Bronchial epithelial cell (primary cell): ENCODE measurements at regions not wholly inside any gene's neighbourhood (a gene's known extent, or its start where the extent isn't known, plus 50 kb on each side); places are given as distances from the start of the nearest gene placed in this dataset.
A peak's percentile ranks its signal among the peaks of the same experiment; 100 is the strongest.

Experiments used
- DNase-seq: peaks from one replicate; pipeline ENCODE4 v3.0.0-alpha.2; 2010; ENCODE audit warnings: low read depth
- FAIRE-seq: peaks from 2 replicates; lab custom pipeline; 2011; peaks lifted over from hg19 to GRCh38; lab: Jason Lieb, UNC
- H3K27me3 ChIP-seq: 2 replicates; pipeline ENCODE4 v1.5.1; 2011; ENCODE audit warnings: low read length; ENCODE audit not compliant: control insufficient read depth, insufficient read depth
- H3K36me3 ChIP-seq: 2 replicates; pipeline ENCODE4 v1.5.1; 2011; ENCODE audit warnings: low read length; ENCODE audit not compliant: control insufficient read depth, insufficient read depth
- H3K4me3 ChIP-seq: 2 replicates; pipeline ENCODE4 v1.5.1; 2011; ENCODE audit warnings: mild to moderate bottlenecking, low read depth, low read length, control low read depth
- TF ChIP-seq, protein P1 (sequence below): IDR thresholded peaks from 2 replicates; pipeline ENCODE4 v1.5.1; 2011; ENCODE audit warnings: mild to moderate bottlenecking, moderate library complexity, low read length, control low read depth, inconsistent platforms; ENCODE audit not compliant: insufficient read depth, severe bottlenecking

DNA sequence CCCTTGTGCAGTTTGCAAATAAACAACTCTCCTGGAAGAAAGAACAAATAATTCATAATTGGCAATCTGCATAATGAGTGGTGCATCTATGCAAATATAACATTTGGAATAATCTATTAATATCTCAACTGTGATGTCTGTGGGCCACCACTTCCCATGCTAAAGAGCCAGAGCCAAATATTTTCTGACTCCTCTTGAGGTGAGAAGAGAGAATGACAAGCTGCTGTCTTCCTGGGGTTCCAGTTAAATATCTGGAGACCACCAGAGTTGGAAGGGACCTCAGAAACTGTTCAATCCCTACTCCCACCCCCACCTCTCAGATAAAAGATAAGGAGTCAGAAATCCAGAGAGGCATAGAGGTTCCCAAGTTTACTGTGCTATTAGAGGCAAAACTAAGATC, 241.0 kb upstream of the SLC14A2 start:
- FAIRE-seq = no peak
- no peaks in the 10 kb centered on the region for H3K27me3 ChIP-seq
- H3K36me3 ChIP-seq = no peaks in the 10 kb centered on the region

DNA sequence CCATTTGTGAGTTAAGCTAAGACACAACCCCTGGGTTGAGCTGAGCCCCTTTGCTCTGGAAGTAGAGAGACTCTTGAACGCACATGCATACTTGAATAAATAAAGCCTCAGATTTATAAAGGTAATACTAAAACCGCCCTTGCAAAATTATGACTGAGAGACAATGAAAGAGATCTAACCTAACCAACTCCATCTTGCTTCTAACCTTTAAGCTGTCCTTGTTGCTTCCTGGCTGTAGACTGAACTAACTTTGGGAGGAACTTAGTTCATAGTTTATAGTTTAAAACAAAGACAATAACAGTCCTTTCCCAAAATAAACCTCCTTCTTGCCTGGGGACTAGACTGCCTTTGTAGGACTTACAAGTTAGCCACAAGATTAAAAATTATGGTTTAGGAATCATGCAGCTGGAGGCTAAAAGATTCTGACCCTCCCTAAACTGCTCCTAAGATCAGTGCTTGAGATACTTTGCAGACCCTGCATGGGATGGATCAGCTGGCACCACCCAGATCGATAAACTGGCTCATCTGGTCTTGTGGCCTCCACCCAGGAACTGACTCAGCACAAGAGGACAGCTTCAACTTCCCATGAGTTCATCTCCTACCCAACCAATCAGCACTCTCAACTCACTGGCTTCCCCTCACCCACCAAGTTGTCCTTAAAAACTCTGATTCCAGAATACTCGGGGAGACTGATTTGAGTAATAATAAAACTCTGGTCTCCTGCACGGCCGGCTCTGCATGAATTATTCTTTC, 240.2 kb upstream of the SLC14A2 start:
- DNase-seq (peak; percentile 48), FAIRE-seq (no peak)
- H3K36me3 ChIP-seq = no peaks in the 10 kb centered on the region
- no peaks in the 10 kb centered on the region for H3K27me3 ChIP-seq
- H3K4me3 ChIP-seq = no peak overlapping the region
- TF ChIP-seq, protein P1, sequence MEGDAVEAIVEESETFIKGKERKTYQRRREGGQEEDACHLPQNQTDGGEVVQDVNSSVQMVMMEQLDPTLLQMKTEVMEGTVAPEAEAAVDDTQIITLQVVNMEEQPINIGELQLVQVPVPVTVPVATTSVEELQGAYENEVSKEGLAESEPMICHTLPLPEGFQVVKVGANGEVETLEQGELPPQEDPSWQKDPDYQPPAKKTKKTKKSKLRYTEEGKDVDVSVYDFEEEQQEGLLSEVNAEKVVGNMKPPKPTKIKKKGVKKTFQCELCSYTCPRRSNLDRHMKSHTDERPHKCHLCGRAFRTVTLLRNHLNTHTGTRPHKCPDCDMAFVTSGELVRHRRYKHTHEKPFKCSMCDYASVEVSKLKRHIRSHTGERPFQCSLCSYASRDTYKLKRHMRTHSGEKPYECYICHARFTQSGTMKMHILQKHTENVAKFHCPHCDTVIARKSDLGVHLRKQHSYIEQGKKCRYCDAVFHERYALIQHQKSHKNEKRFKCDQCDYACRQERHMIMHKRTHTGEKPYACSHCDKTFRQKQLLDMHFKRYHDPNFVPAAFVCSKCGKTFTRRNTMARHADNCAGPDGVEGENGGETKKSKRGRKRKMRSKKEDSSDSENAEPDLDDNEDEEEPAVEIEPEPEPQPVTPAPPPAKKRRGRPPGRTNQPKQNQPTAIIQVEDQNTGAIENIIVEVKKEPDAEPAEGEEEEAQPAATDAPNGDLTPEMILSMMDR = no peak

More for the DNA sequence above, 241.0 kb upstream of the SLC14A2 start:
- H3K4me3 ChIP-seq = no peak overlapping the region
- TF ChIP-seq, protein P1 = no peak
- no peak for DNase-seq

DNA sequence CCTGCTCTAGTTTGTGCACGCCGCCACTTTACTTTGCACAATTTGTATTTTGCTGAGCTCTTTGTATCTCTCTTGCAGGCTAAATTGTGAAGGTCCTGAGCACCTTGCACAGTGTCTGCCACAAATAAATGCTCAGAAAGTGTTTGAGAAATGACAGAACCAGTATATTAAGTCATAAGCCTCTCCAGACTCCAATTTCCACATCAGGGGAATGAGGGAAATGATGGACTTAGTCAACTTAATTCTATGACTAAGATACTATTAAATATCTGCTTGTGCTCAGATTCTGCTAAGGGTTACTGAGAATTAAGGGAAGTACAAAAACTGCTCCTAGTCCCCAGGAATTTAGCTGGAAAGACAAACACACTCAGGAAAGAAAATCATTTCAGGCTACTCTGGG, 239.1 kb upstream of the SLC14A2 start:
- no peaks in the 10 kb centered on the region for H3K36me3 ChIP-seq
- no peak for FAIRE-seq
- TF ChIP-seq, protein P1 = no peak
- H3K4me3 ChIP-seq = no peak overlapping the region
- H3K27me3 ChIP-seq = no peaks in the 10 kb centered on the region
- no peak for DNase-seq

DNA sequence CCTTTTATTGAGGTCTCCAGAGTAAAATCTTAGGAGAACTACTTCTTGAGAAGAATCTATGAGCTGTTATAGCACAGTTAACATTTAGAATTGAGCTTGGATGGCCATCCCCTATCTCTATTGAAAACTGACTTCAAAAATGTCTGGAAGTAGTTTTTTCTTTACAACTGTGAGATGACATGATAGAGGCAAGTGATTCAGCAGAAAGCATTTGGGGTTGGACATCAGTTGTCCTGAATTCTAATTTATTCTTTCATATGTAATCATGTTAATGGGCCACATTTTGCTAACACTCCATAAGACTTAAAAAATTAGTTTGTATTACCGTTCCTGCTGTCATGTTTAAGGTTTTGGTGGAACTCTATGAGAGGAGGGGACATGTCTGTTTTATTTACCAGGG, 237.0 kb upstream of the SLC14A2 start:
- no peak overlapping the region for H3K4me3 ChIP-seq
- FAIRE-seq (no peak), DNase-seq (no peak)
- TF ChIP-seq, protein P1 = no peak
- no peaks in the 10 kb centered on the region for H3K36me3 ChIP-seq
- H3K27me3 ChIP-seq = no peaks in the 10 kb centered on the region

DNA sequence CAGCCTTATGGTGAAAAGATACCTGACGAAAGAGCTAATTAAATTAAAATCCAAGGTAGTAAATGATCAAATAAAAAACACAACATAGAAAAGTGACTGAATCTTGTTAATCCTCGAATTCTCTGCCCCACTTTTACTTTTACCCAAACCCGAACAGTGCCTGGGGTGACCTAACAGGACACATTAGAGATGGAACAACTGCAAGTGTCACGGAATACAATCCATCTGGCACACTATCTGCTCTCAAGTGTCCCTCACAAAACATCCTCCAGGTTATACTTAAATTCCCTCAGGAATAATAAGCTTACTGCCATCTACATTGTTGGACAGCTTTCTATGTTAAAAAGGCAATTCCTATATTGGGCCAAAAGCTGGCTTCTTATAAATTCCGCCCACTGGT, 236.3 kb upstream of the SLC14A2 start:
- DNase-seq (no peak), FAIRE-seq (no peak)
- Histone ChIP-seq H3K4me3 (no peak overlapping the region), H3K27me3 (no peaks in the 10 kb centered on the region), H3K36me3 (no peaks in the 10 kb centered on the region)
- TF ChIP-seq, protein P1 = no peak

DNA sequence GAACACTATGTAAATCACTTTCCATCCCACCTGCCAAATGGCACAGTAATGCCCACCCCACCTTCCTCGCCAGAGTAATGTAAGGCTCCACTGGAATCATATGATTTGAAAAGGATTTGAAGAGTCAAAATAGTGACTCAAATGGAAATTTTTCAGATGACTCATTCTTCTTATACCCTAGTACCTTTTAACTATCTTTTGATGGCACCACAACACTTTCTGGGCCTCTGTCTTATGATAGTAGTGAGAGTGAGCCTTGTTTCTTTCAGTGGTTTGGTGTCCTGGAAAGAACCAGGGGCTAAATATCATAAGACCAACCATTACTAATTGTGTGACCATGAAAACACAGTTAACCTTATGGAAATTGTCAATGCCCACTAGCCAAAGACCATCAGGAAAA, 235.4 kb upstream of the SLC14A2 start:
- Histone ChIP-seq H3K36me3 (no peaks in the 10 kb centered on the region), H3K27me3 (no peaks in the 10 kb centered on the region), H3K4me3 (no peak overlapping the region)
- TF ChIP-seq, protein P1 = no peak
- FAIRE-seq = no peak
- DNase-seq = peak; percentile 66
